NT2/D1 (cell line): ENCODE measurements at regions not wholly inside any gene's neighbourhood (a gene's known extent, or its start where the extent isn't known, plus 50 kb on each side); places are given as distances from the start of the nearest gene placed in this dataset.

Experiments
- DNase-seq: peaks from one replicate; pipeline ENCODE4 v3.0.0-alpha.2; 2011; ENCODE audit warnings: low read depth, low spot score
- H3K27me3 ChIP-seq: 2 replicates; pipeline ENCODE4 v1.6.0; 2011; ENCODE audit warnings: mild to moderate bottlenecking; ENCODE audit not compliant: insufficient read length, insufficient read depth
- H3K36me3 ChIP-seq: 2 replicates; pipeline ENCODE4 v1.6.1; 2011; ENCODE audit warnings: mild to moderate bottlenecking, low read length, mixed read lengths; ENCODE audit not compliant: insufficient read depth, insufficient read length
- H3K4me1 ChIP-seq: 2 replicates; pipeline ENCODE4 v1.5.1; 2011; ENCODE audit not compliant: insufficient read depth, insufficient read length
- H3K4me3 ChIP-seq: 2 replicates; pipeline ENCODE4 v1.5.1; 2011; ENCODE audit warnings: low read depth; ENCODE audit not compliant: insufficient read length
- H3K9ac ChIP-seq: 2 replicates; pipeline ENCODE4 v1.6.0; 2011; ENCODE audit warnings: low read depth; ENCODE audit not compliant: insufficient read length
- H3K9me3 ChIP-seq: 2 replicates; pipeline ENCODE4 v1.5.1; 2011; ENCODE audit warnings: mild to moderate bottlenecking, low read length; ENCODE audit not compliant: insufficient read depth
- SUZ12 ChIP-seq: IDR thresholded peaks from 2 replicates; pipeline ENCODE4 v1.6.1; 2011; ENCODE audit not compliant: insufficient read length, insufficient read depth; ENCODE audit errors: extremely low read depth
- YY1 ChIP-seq: IDR thresholded peaks from 2 replicates; pipeline ENCODE4 v1.6.1; 2011; ENCODE audit not compliant: insufficient read length, insufficient read depth
- ZNF274 ChIP-seq: IDR thresholded peaks from 2 replicates; pipeline ENCODE4 v1.6.1; 2011; ENCODE audit warnings: mild to moderate bottlenecking, low read depth, low read length

GRCh38 chr10:89869180-89869579 is 167.8 kb downstream of the KIF20B start:
- Histone ChIP-seq H3K9me3 (no peaks in the 10 kb centered on the region), H3K27me3 (no peaks in the 10 kb centered on the region), H3K9ac (no peak overlapping the region), H3K36me3 (no peaks in the 10 kb centered on the region), H3K4me1 (no peaks in the 10 kb centered on the region), H3K4me3 (no peak overlapping the region)
- no peak for DNase-seq
- TF ChIP-seq ZNF274: no peak

- no peak for DNase-seq
- Histone ChIP-seq H3K4me1 (no peaks in the 10 kb centered on the region), H3K4me3 (no peak overlapping the region), H3K27me3 (no peaks in the 10 kb centered on the region), H3K9me3 (no peaks in the 10 kb centered on the region), H3K36me3 (no peaks in the 10 kb centered on the region), H3K9ac (no peak overlapping the region)
- TF ChIP-seq SUZ12 (no peak), ZNF274 (no peak)
Measured at GRCh38 chr10:89869592-89870156, 168.3 kb downstream of the KIF20B start.

GRCh38 chr10:89870936-89871335 is 169.5 kb downstream of the KIF20B start:
- TF ChIP-seq SUZ12 (no peak), YY1 (no peak), ZNF274 (no peak)
- DNase-seq: no peak
- no peaks in the 10 kb centered on the region for H3K27me3 ChIP-seq
- H3K4me1 ChIP-seq: no peaks in the 10 kb centered on the region
- no peak overlapping the region for H3K9ac ChIP-seq
- H3K9me3 ChIP-seq: no peaks in the 10 kb centered on the region
- H3K4me3 ChIP-seq: no peak overlapping the region
- no peaks in the 10 kb centered on the region for H3K36me3 ChIP-seq

- TF ChIP-seq SUZ12 (no peak), YY1 (no peak), ZNF274 (no peak)
- no peaks in the 10 kb centered on the region for H3K27me3 ChIP-seq
- H3K9ac ChIP-seq: no peak overlapping the region
- DNase-seq: no peak
- no peaks in the 10 kb centered on the region for H3K36me3 ChIP-seq
- no peaks in the 10 kb centered on the region for H3K4me1 ChIP-seq
- no peaks in the 10 kb centered on the region for H3K9me3 ChIP-seq
- H3K4me3 ChIP-seq: no peak overlapping the region
Measured at GRCh38 chr10:89873055-89873454, 171.7 kb downstream of the KIF20B start.

- Histone ChIP-seq H3K9me3 (no peaks in the 10 kb centered on the region), H3K4me3 (no peak overlapping the region), H3K9ac (no peak overlapping the region), H3K4me1 (no peaks in the 10 kb centered on the region), H3K27me3 (no peaks in the 10 kb centered on the region), H3K36me3 (no peaks in the 10 kb centered on the region)
- TF ChIP-seq YY1 (no peak), SUZ12 (no peak), ZNF274 (no peak)
- no peak for DNase-seq
Measured at GRCh38 chr10:89875557-89875956, 174.2 kb downstream of the KIF20B start.

GRCh38 chr10:89879121-89879520 is 177.7 kb downstream of the KIF20B start:
- no peak for TF ChIP-seq SUZ12
- no peak for TF ChIP-seq ZNF274
- no peak for TF ChIP-seq YY1
- no peaks in the 10 kb centered on the region for H3K9me3 ChIP-seq
- no peak for DNase-seq

GRCh38 chr10:89887406-89887805 is 186.0 kb downstream of the KIF20B start:
- DNase-seq: no peak
- H3K36me3 ChIP-seq: no peaks in the 10 kb centered on the region
- no peak overlapping the region for H3K4me3 ChIP-seq
- H3K9me3 ChIP-seq: no peaks in the 10 kb centered on the region
- no peaks in the 10 kb centered on the region for H3K4me1 ChIP-seq
- H3K27me3 ChIP-seq: no peaks in the 10 kb centered on the region
- TF ChIP-seq YY1 (no peak), ZNF274 (no peak), SUZ12 (no peak)
- H3K9ac ChIP-seq: no peak overlapping the region

More at GRCh38 chr10:89879121-89879520, 177.7 kb downstream of the KIF20B start:
- Histone ChIP-seq H3K27me3 (no peaks in the 10 kb centered on the region), H3K9ac (no peak overlapping the region), H3K4me3 (no peak overlapping the region), H3K4me1 (no peaks in the 10 kb centered on the region), H3K36me3 (no peaks in the 10 kb centered on the region)

- no peaks in the 10 kb centered on the region for H3K9me3 ChIP-seq
- no peak for TF ChIP-seq ZNF274
- TF ChIP-seq YY1: no peak
- no peak for TF ChIP-seq SUZ12
- no peak overlapping the region for H3K9ac ChIP-seq
- H3K4me3 ChIP-seq: no peak overlapping the region
- no peak for DNase-seq
- no peaks in the 10 kb centered on the region for H3K36me3 ChIP-seq
- H3K27me3 ChIP-seq: no peaks in the 10 kb centered on the region
- H3K4me1 ChIP-seq: no peaks in the 10 kb centered on the region
Measured at GRCh38 chr10:89887830-89888229, 186.4 kb downstream of the KIF20B start.
